GM12878 (cell line): ENCODE measurements at regions not wholly inside any gene's neighbourhood (a gene's known extent, or its start where the extent isn't known, plus 50 kb on each side); places are given as distances from the start of the nearest gene placed in this dataset.

Experiments used
- ATAC-seq: fragments of 200-7000 bp; cut with Tn5 transposase; 3 replicates; pipeline ENCODE4 v1.9.1; 2020; ENCODE audit warnings: mild to moderate bottlenecking, moderate library complexity
- BruUV-seq: library from RNA; stranded (reverse); fragments of 400-500 nt; replicated peaks from 2 replicates; lab custom pipeline; 2021; lab: Mats Ljungman, UMichigan
- CTCF ChIA-PET: fragments of 300-600 bp; sonication (Branson Sonifier 250); formaldehyde crosslinking; extraction: SDS; loops from one replicate; lab custom pipeline; 2021; ENCODE audit warnings: inconsistent platforms; lab: Yijun Ruan, JAX
- POLR2A ChIA-PET: fragments of 350-600 bp; formaldehyde crosslinking; extraction: SDS; loops from one replicate; lab custom pipeline; 2021; ENCODE audit warnings: inconsistent platforms; lab: Charles Lee
- RAD21 ChIA-PET: fragments of 300-600 bp; sonication (Branson Sonifier 250); formaldehyde crosslinking; loops from one replicate; lab custom pipeline; 2023; ENCODE audit warnings: antibody characterized with exemption; ENCODE audit not compliant: unreplicated experiment; lab: Charles Lee
- SMC1A ChIA-PET: fragments of 300-600 bp; sonication (Branson Sonifier 250); formaldehyde crosslinking; loops from one replicate; lab custom pipeline; 2023; ENCODE audit not compliant: unreplicated experiment, uncharacterized antibody; lab: Charles Lee
- DNase-seq: peaks from one replicate; pipeline ENCODE4 v3.0.0-alpha.2; 2011; ENCODE audit warnings: low read depth, low spot score
- FAIRE-seq: peaks from 3 replicates; lab custom pipeline; 2011; peaks lifted over from hg19 to GRCh38; lab: Jason Lieb, UNC
- H2AFZ ChIP-seq: 2 replicates; pipeline ENCODE4 v1.6.0; 2011; ENCODE audit warnings: low read depth, low read length, control low read depth; ENCODE audit not compliant: control insufficient read depth
- H3K27ac ChIP-seq: 2 replicates; pipeline ENCODE4 v1.5.1; 2011; ENCODE audit warnings: control low read depth; ENCODE audit not compliant: control insufficient read depth, insufficient read depth
- H3K27me3 ChIP-seq, 2 experiments: replicated peaks in 1 of 2; 2 replicates each; pipeline versions ENCODE4 v1.6.0 to v1.6.1; 2011; ENCODE audit warnings: low read length in 1 of 2; ENCODE audit not compliant: control insufficient read depth in 2 of 2, insufficient read depth in 2 of 2
- H3K36me3 ChIP-seq, 2 experiments: 2 replicates each; pipeline ENCODE4 v1.5.1; 2011; ENCODE audit warnings: low read length in 1 of 2; ENCODE audit not compliant: control insufficient read depth in 2 of 2, insufficient read depth in 2 of 2
- H3K4me1 ChIP-seq: 2 replicates; pipeline ENCODE4 v1.6.1; 2011; ENCODE audit warnings: mild to moderate bottlenecking, low read length, moderate library complexity, mixed read lengths; ENCODE audit not compliant: control insufficient read depth, insufficient read depth
- H3K4me2 ChIP-seq: 2 replicates; pipeline ENCODE4 v1.6.0; 2011; ENCODE audit warnings: control low read depth; ENCODE audit not compliant: control insufficient read depth, insufficient read depth
- H3K4me3 ChIP-seq: fragments of 200-600 bp; sonication (generic); 2 replicates; pipeline ENCODE4 v1.5.1; 2016
- H3K79me2 ChIP-seq: 2 replicates; pipeline ENCODE4 v1.6.0; 2011; ENCODE audit warnings: low read length; ENCODE audit not compliant: control insufficient read depth, insufficient read depth
- H3K9ac ChIP-seq: 2 replicates; pipeline ENCODE4 v1.8.0; 2011; ENCODE audit warnings: low read length, control low read depth, mixed read lengths; ENCODE audit not compliant: control insufficient read depth, insufficient read depth
- H3K9me3 ChIP-seq: replicated peaks from 3 replicates; pipeline ENCODE4 v1.5.1; 2011; ENCODE audit warnings: mild to moderate bottlenecking, low read length; ENCODE audit not compliant: control insufficient read depth, insufficient read depth
- H4K20me1 ChIP-seq: 2 replicates; pipeline ENCODE4 v1.6.0; 2011; ENCODE audit not compliant: control insufficient read depth, insufficient read depth
- EZH2 ChIP-seq: IDR thresholded peaks from 2 replicates; pipeline ENCODE4 v1.6.1; 2012; ENCODE audit warnings: low read depth, mild to moderate bottlenecking, control low read depth, inconsistent platforms, low read length, borderline replicate concordance; ENCODE audit not compliant: control insufficient read depth
- MTA3 ChIP-seq: IDR thresholded peaks from 2 replicates; pipeline ENCODE4 v1.6.1; 2012; ENCODE audit warnings: low read length, inconsistent platforms, borderline replicate concordance
- NBN ChIP-seq: fragments of 450-650 bp; IDR thresholded peaks from 2 replicates; pipeline ENCODE4 v1.6.1; 2016
- NR2C1 ChIP-seq: fragments of 450-650 bp; IDR thresholded peaks from 2 replicates; pipeline ENCODE4 v1.6.1; 2017; ENCODE audit warnings: antibody characterized with exemption, mild to moderate bottlenecking, moderate library complexity
- in situ Hi-C: fragments of 300-500 bp; cut with MboI; formaldehyde crosslinking; loops from 9 replicates; pipeline ENCODE4 v1.14.3; 2018; ENCODE audit warnings: mixed read lengths
- intact Hi-C: fragments of 100-400 bp; cut with micrococcal nuclease; formaldehyde crosslinking; loops from one replicate; pipeline ENCODE4 v1.14.2; 2022; ENCODE audit not compliant: unreplicated experiment
- TF ChIP-seq, protein P1 (sequence below): fragments of 450-650 bp; IDR thresholded peaks from 2 replicates; pipeline ENCODE4 v1.6.1; 2014; ENCODE audit warnings: mild to moderate bottlenecking
- TF ChIP-seq, protein P2 (sequence below), 3 experiments: IDR thresholded peaks in 2 of 3; conservative IDR thresholded peaks in 1 of 3; 2 replicates each; pipeline ENCODE4 v1.5.1; 2011; ENCODE audit warnings: low read depth in 3 of 3, low read length in 3 of 3, mild to moderate bottlenecking in 3 of 3, control low read depth in 2 of 3, moderate library complexity in 2 of 3, inconsistent platforms in 1 of 3, mixed read lengths in 1 of 3; ENCODE audit not compliant: control insufficient read depth in 2 of 3, insufficient read depth in 1 of 3; ENCODE audit errors: extremely low read depth in 1 of 3
- TF ChIP-seq, protein P3 (sequence below): IDR thresholded peaks from 2 replicates; pipeline ENCODE4 v1.6.1; 2012; ENCODE audit warnings: improper control_type of control experiment, low read depth, low read length; ENCODE audit not compliant: insufficient replicate concordance

DNA sequence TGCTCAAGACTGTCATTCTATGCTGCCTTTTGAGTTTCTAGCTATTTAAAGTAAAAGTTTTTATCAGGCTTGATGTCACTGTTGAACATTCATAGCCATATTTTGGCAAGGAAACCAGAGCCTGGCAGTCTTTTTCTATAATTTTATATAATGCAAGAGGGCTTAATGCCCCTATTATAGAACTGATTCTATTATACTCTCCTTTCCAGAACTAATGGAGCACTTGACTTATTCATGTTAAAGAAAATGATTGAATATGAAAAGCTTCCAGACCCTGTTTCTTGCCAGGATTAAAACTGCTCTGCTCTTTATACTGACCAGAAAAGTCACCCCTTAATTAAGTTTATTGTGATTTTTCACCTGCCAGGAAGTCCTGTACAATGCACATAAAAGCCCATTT is 337.6 kb upstream of the CHRM2 start:
- TF ChIP-seq, protein P1, sequence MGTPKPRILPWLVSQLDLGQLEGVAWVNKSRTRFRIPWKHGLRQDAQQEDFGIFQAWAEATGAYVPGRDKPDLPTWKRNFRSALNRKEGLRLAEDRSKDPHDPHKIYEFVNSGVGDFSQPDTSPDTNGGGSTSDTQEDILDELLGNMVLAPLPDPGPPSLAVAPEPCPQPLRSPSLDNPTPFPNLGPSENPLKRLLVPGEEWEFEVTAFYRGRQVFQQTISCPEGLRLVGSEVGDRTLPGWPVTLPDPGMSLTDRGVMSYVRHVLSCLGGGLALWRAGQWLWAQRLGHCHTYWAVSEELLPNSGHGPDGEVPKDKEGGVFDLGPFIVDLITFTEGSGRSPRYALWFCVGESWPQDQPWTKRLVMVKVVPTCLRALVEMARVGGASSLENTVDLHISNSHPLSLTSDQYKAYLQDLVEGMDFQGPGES = no peak
- TF ChIP-seq EZH2 (no peak), MTA3 (no peak), NR2C1 (no peak), NBN (no peak)
- TF ChIP-seq, protein P2, sequence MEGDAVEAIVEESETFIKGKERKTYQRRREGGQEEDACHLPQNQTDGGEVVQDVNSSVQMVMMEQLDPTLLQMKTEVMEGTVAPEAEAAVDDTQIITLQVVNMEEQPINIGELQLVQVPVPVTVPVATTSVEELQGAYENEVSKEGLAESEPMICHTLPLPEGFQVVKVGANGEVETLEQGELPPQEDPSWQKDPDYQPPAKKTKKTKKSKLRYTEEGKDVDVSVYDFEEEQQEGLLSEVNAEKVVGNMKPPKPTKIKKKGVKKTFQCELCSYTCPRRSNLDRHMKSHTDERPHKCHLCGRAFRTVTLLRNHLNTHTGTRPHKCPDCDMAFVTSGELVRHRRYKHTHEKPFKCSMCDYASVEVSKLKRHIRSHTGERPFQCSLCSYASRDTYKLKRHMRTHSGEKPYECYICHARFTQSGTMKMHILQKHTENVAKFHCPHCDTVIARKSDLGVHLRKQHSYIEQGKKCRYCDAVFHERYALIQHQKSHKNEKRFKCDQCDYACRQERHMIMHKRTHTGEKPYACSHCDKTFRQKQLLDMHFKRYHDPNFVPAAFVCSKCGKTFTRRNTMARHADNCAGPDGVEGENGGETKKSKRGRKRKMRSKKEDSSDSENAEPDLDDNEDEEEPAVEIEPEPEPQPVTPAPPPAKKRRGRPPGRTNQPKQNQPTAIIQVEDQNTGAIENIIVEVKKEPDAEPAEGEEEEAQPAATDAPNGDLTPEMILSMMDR (IDR thresholded peaks at IDR 0.05 in 2 of 3, conservative IDR thresholded peaks at IDR 0.05 in 1 of 3; ENCODE audit: control insufficient read depth in 2 of 3, extremely low read depth in 1 of 3, insufficient read depth in 1 of 3, low read depth in 3 of 3, low read length in 3 of 3) = no peak
- TF ChIP-seq, protein P3, sequence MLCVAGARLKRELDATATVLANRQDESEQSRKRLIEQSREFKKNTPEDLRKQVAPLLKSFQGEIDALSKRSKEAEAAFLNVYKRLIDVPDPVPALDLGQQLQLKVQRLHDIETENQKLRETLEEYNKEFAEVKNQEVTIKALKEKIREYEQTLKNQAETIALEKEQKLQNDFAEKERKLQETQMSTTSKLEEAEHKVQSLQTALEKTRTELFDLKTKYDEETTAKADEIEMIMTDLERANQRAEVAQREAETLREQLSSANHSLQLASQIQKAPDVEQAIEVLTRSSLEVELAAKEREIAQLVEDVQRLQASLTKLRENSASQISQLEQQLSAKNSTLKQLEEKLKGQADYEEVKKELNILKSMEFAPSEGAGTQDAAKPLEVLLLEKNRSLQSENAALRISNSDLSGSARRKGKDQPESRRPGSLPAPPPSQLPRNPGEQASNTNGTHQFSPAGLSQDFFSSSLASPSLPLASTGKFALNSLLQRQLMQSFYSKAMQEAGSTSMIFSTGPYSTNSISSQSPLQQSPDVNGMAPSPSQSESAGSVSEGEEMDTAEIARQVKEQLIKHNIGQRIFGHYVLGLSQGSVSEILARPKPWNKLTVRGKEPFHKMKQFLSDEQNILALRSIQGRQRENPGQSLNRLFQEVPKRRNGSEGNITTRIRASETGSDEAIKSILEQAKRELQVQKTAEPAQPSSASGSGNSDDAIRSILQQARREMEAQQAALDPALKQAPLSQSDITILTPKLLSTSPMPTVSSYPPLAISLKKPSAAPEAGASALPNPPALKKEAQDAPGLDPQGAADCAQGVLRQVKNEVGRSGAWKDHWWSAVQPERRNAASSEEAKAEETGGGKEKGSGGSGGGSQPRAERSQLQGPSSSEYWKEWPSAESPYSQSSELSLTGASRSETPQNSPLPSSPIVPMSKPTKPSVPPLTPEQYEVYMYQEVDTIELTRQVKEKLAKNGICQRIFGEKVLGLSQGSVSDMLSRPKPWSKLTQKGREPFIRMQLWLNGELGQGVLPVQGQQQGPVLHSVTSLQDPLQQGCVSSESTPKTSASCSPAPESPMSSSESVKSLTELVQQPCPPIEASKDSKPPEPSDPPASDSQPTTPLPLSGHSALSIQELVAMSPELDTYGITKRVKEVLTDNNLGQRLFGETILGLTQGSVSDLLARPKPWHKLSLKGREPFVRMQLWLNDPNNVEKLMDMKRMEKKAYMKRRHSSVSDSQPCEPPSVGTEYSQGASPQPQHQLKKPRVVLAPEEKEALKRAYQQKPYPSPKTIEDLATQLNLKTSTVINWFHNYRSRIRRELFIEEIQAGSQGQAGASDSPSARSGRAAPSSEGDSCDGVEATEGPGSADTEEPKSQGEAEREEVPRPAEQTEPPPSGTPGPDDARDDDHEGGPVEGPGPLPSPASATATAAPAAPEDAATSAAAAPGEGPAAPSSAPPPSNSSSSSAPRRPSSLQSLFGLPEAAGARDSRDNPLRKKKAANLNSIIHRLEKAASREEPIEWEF = no peak
- H3K36me3 ChIP-seq = no peaks in the 10 kb centered on the region
- no peak overlapping the region for H3K4me2 ChIP-seq
- H4K20me1 ChIP-seq = no peaks in the 10 kb centered on the region
- intact Hi-C loops (no loop called here), in situ Hi-C loops (no loop called here)
- no peaks in the 10 kb centered on the region for H3K27me3 ChIP-seq
- DNase-seq (no peak), FAIRE-seq (no peak), ATAC-seq (no peak)
- BruUV-seq = no TSS peak
- no peak overlapping the region for H2AFZ ChIP-seq
- H3K4me1 ChIP-seq = no peaks in the 10 kb centered on the region
- H3K27ac ChIP-seq = no peak overlapping the region
- ChIA-PET CTCF (no interaction called here), SMC1A (interaction anchor here (1.1 kb wide), 1 partner anchor 8 kb away, joined by 4 read pairs; no protein-coding TSS in a partner anchor), RAD21 (no interaction called here), POLR2A (no interaction called here)
- no peaks in the 10 kb centered on the region; the same call in 2 of the 3 replicates for H3K9me3 ChIP-seq
- no peak overlapping the region for H3K4me3 ChIP-seq
- no peaks in the 10 kb centered on the region for H3K79me2 ChIP-seq
- no peak overlapping the region for H3K9ac ChIP-seq
